Mesothelial cell of epicardium (in vitro differentiated cells): ENCODE measurements at regions not wholly inside any gene's neighbourhood (a gene's known extent, or its start where the extent isn't known, plus 50 kb on each side); places are given as distances from the start of the nearest gene placed in this dataset.
A peak's percentile ranks its signal among the peaks of the same experiment; 100 is the strongest.
"Not testable (repeated sequence)": the region's sequence is repeated elsewhere in the genome, so short reads cannot be mapped to it uniquely, and the experiment has no call there.

Experiments
- DNase-seq, 2 experiments: peaks; one replicate each; pipeline ENCODE4 v3.0.0; 2021; ENCODE audit warnings: low spot score in 2 of 2; ENCODE audit not compliant: unreplicated experiment in 2 of 2
- H3K27ac Mint-ChIP-seq: 2 replicates; pipeline ENCODE4 v1.8.0; 2021; ENCODE audit warnings: mixed read lengths
- H3K27me3 Mint-ChIP-seq: 2 replicates; pipeline ENCODE4 v1.8.0; 2021; ENCODE audit warnings: low read depth, mixed read lengths
- H3K36me3 Mint-ChIP-seq: 2 replicates; pipeline ENCODE4 v1.8.0; 2021; ENCODE audit warnings: mixed read lengths
- H3K4me1 Mint-ChIP-seq: 2 replicates; pipeline ENCODE4 v1.8.0; 2021; ENCODE audit warnings: mixed read lengths
- H3K4me3 Mint-ChIP-seq: 2 replicates; pipeline ENCODE4 v1.8.0; 2021; ENCODE audit warnings: mild to moderate bottlenecking, moderate library complexity, mixed read lengths
- H3K9me3 Mint-ChIP-seq: 2 replicates; pipeline ENCODE4 v1.8.0; 2021; ENCODE audit warnings: mixed read lengths

- DNase-seq, H3K9me3 Mint-ChIP-seq, H3K4me3 Mint-ChIP-seq, H3K4me1 Mint-ChIP-seq, H3K27ac Mint-ChIP-seq, H3K36me3 Mint-ChIP-seq, H3K27me3 Mint-ChIP-seq: not testable (repeated sequence)
Observed at GRCh38 chr7:65140543-65141404, 134.3 kb upstream of the ERV3-1 start.

- H3K27ac Mint-ChIP-seq, H3K36me3 Mint-ChIP-seq, H3K27me3 Mint-ChIP-seq, H3K9me3 Mint-ChIP-seq, DNase-seq, H3K4me1 Mint-ChIP-seq, H3K4me3 Mint-ChIP-seq: not testable (repeated sequence)
Observed at GRCh38 chr7:65136850-65137249, 130.4 kb upstream of the ERV3-1 start.

DNA sequence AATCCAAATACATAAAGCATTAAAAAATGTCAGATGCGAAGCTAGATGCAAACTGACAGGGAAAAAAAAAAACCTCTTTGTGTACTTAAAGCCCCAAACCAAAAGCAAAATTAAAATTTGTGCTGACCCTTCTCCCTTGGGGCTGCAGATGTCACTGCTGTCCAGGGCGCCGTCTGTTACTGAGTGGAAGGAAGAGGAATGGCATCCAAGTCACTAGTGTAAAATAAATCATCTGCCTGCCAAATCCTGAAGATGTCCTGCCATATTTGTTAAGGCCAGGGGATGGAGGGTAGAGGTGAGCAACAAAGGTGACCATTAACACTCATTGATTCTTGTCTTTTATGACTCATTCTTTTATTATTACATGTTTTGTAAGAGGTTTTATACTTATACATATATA lies 126.6 kb upstream of the ERV3-1 start:
- not testable (repeated sequence) for DNase-seq, H3K4me1 Mint-ChIP-seq, H3K36me3 Mint-ChIP-seq, H3K9me3 Mint-ChIP-seq, H3K27ac Mint-ChIP-seq, H3K27me3 Mint-ChIP-seq, H3K4me3 Mint-ChIP-seq

- H3K4me1 Mint-ChIP-seq, H3K36me3 Mint-ChIP-seq: not testable (repeated sequence)
Observed at GRCh38 chr7:65132256-65132655, 125.8 kb upstream of the ERV3-1 start.

DNA sequence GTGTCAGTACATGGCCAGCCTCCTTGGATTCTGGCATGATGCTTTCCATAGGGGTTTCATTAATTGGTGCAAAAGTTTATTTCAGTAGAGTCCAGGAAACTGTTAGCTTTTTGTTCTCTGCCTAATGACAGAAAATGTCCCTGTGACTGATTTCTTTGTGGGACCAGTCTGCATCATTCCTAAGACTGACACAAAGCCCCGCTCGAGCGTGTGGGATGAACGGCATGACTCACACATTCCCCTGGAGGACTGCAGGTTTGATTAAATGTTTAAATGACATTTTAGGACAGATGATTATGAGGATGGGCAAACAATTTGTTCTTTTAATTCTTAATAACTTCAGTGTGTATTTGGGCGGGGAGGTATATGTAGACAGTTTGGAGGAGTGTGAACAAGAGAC lies 120.9 kb upstream of the ERV3-1 start:
- not testable (repeated sequence) for H3K27ac Mint-ChIP-seq, H3K4me1 Mint-ChIP-seq, H3K36me3 Mint-ChIP-seq, H3K4me3 Mint-ChIP-seq, H3K9me3 Mint-ChIP-seq, DNase-seq, H3K27me3 Mint-ChIP-seq

More at GRCh38 chr7:65132256-65132655, 125.8 kb upstream of the ERV3-1 start:
- not testable (repeated sequence) for DNase-seq, H3K27me3 Mint-ChIP-seq, H3K27ac Mint-ChIP-seq, H3K9me3 Mint-ChIP-seq, H3K4me3 Mint-ChIP-seq

GRCh38 chr7:65124600-65124999 lies 118.1 kb upstream of the ERV3-1 start:
- not testable (repeated sequence) for H3K9me3 Mint-ChIP-seq, H3K27ac Mint-ChIP-seq, H3K36me3 Mint-ChIP-seq, H3K4me1 Mint-ChIP-seq, H3K4me3 Mint-ChIP-seq, DNase-seq
- H3K27me3 Mint-ChIP-seq, result peaks cover 11% of the 10 kb centered on the region

- H3K9me3 Mint-ChIP-seq, H3K4me1 Mint-ChIP-seq, DNase-seq, H3K4me3 Mint-ChIP-seq, H3K27ac Mint-ChIP-seq, H3K27me3 Mint-ChIP-seq, H3K36me3 Mint-ChIP-seq: not testable (repeated sequence)
Observed at GRCh38 chr7:65105650-65106203, 99.2 kb upstream of the ERV3-1 start.

GRCh38 chr7:65100499-65100898 lies 94.0 kb upstream of the ERV3-1 start:
- not testable (repeated sequence) for DNase-seq, H3K4me1 Mint-ChIP-seq, H3K27ac Mint-ChIP-seq, H3K36me3 Mint-ChIP-seq, H3K4me3 Mint-ChIP-seq, H3K9me3 Mint-ChIP-seq, H3K27me3 Mint-ChIP-seq

GRCh38 chr7:65081669-65082055 lies 75.2 kb upstream of the ERV3-1 start:
- H3K36me3 Mint-ChIP-seq, DNase-seq, H3K4me1 Mint-ChIP-seq, H3K9me3 Mint-ChIP-seq, H3K27me3 Mint-ChIP-seq: not testable (repeated sequence)
- peak overlapping the region; percentile 87 for H3K4me3 Mint-ChIP-seq
- H3K27ac Mint-ChIP-seq, result peak overlapping the region; percentile 91

- not testable (repeated sequence) for H3K4me1 Mint-ChIP-seq, H3K9me3 Mint-ChIP-seq, H3K27me3 Mint-ChIP-seq, H3K36me3 Mint-ChIP-seq
- peak; percentile 88 to 97 for DNase-seq
- Mint-ChIP-seq H3K4me3 (peak overlapping the region; percentile 87), H3K27ac (peak overlapping the region; percentile 91)
Observed at GRCh38 chr7:65080799-65081668, 74.5 kb upstream of the ERV3-1 start.

GRCh38 chr7:65074959-65075358 lies 68.5 kb upstream of the ERV3-1 start:
- not testable (repeated sequence) for H3K4me1 Mint-ChIP-seq, H3K4me3 Mint-ChIP-seq, H3K27me3 Mint-ChIP-seq, H3K27ac Mint-ChIP-seq, DNase-seq, H3K9me3 Mint-ChIP-seq, H3K36me3 Mint-ChIP-seq

- not testable (repeated sequence) for H3K4me1 Mint-ChIP-seq, DNase-seq
Observed at GRCh38 chr7:65073160-65073559, 66.7 kb upstream of the ERV3-1 start.

DNA sequence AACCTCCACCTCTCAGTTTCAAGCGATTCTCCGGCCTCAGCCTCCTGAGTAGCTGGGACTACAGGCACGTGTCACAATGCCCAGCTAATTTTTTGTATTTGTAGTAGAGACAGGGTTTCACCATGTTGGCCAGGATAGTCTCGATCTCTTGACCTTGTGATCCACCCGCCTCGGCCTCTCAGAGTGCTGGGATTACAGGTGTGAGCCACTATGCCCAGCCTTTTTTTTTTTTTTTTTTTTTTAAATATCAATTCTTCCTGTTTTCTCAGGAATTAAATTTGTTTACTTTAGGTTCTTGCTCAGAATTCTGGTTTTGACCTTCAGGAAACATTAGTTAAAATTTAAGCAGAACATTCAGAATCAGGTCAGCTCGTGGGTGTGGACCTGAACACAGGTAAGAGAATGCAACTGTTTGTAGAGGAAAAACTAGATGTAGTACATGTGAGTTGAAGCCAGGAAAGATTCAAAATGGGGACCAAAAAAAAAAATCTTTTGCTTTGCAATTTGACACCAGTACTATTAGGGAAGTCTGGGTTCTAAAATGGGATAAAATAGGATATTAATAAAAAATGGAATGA lies 65.5 kb upstream of the ERV3-1 start:
- not testable (repeated sequence) for H3K4me1 Mint-ChIP-seq, DNase-seq, H3K27ac Mint-ChIP-seq, H3K36me3 Mint-ChIP-seq, H3K4me3 Mint-ChIP-seq, H3K9me3 Mint-ChIP-seq, H3K27me3 Mint-ChIP-seq

More at GRCh38 chr7:65073160-65073559, 66.7 kb upstream of the ERV3-1 start:
- H3K9me3 Mint-ChIP-seq, H3K27me3 Mint-ChIP-seq, H3K36me3 Mint-ChIP-seq, H3K4me3 Mint-ChIP-seq, H3K27ac Mint-ChIP-seq: not testable (repeated sequence)

- H3K9me3 Mint-ChIP-seq, H3K36me3 Mint-ChIP-seq, H3K4me1 Mint-ChIP-seq, DNase-seq, H3K27ac Mint-ChIP-seq, H3K4me3 Mint-ChIP-seq, H3K27me3 Mint-ChIP-seq: not testable (repeated sequence)
Observed at GRCh38 chr7:65069476-65069875, 63.0 kb upstream of the ERV3-1 start.
